ENCODE measurements at regions not wholly inside any gene's neighbourhood (a gene's known extent, or its start where the extent isn't known, plus 50 kb on each side); places are given as distances from the start of the nearest gene placed in this dataset.

- TF ChIP-seq POLR2A (IDR thresholded peaks at IDR 0.05) (no peak), CTCF (IDR thresholded peaks at IDR 0.05) (no peak)
- intact Hi-C loops (cut with DNase I), result no loop called here
- ATAC-seq (peak in 1 of 4 donors; percentile 83), DNase-seq (no peak)
- no peak overlapping the region for H3K27ac ChIP-seq
- H3K4me1 ChIP-seq, result no peaks in the 10 kb centered on the region
- no peaks in the 10 kb centered on the region for H3K9me3 ChIP-seq
- WGBS (ENCODE audit: insufficient coverage, low coverage, low lambda C conversion rate, missing lambda C conversion rate), result 55% methylated on average over 4 of the region's 4 CpGs
- H3K4me3 ChIP-seq, result no peak overlapping the region
- H3K36me3 ChIP-seq, result no peaks in the 10 kb centered on the region
- no peaks in the 10 kb centered on the region for H3K27me3 ChIP-seq
These were observed 494.9 kb downstream of the NYAP2 start for GRCh38 chr2:225894236-225894980.

GRCh38 chr2:225893151-225893550 is 493.6 kb downstream of the NYAP2 start:
- Histone ChIP-seq H3K27ac (no peak overlapping the region), H3K27me3 (no peaks in the 10 kb centered on the region), H3K9me3 (no peaks in the 10 kb centered on the region), H3K4me3 (no peak overlapping the region), H3K36me3 (no peaks in the 10 kb centered on the region), H3K4me1 (no peaks in the 10 kb centered on the region)
- TF ChIP-seq POLR2A (IDR thresholded peaks at IDR 0.05), result no peak
- TF ChIP-seq CTCF (IDR thresholded peaks at IDR 0.05), result peak in 1 of 4 donors; percentile 12
- peak; percentile 95 to 98 (median 97) for ATAC-seq
- intact Hi-C loops (cut with DNase I), result no loop called here
- peak; percentile 50 to 66 (median 51) for DNase-seq

GRCh38 chr2:225891771-225892170 is 492.3 kb downstream of the NYAP2 start:
- no peaks in the 10 kb centered on the region for H3K27me3 ChIP-seq
- no peaks in the 10 kb centered on the region for H3K4me1 ChIP-seq
- ATAC-seq, result no peak

GRCh38 chr2:225891013-225891412 is 491.5 kb downstream of the NYAP2 start:
- 80% methylated on average over 2 of the region's 2 CpGs for WGBS (ENCODE audit: insufficient coverage, low coverage, low lambda C conversion rate, missing lambda C conversion rate)
- H3K4me3 ChIP-seq, result no peak overlapping the region
- intact Hi-C loops (cut with DNase I), result no loop called here

More at GRCh38 chr2:225891771-225892170, 492.3 kb downstream of the NYAP2 start:
- TF ChIP-seq CTCF (IDR thresholded peaks at IDR 0.05), result no peak
- TF ChIP-seq POLR2A (IDR thresholded peaks at IDR 0.05), result no peak
- DNase-seq, result no peak
- WGBS (ENCODE audit: insufficient coverage, low coverage, low lambda C conversion rate, missing lambda C conversion rate), result 82% methylated on average over 1 of the region's 1 CpG
- no peaks in the 10 kb centered on the region for H3K9me3 ChIP-seq
- no peak overlapping the region for H3K27ac ChIP-seq
- intact Hi-C loops (cut with DNase I), result no loop called here
- H3K36me3 ChIP-seq, result no peaks in the 10 kb centered on the region
- H3K4me3 ChIP-seq, result no peak overlapping the region

More at GRCh38 chr2:225891013-225891412, 491.5 kb downstream of the NYAP2 start:
- Histone ChIP-seq H3K4me1 (no peaks in the 10 kb centered on the region), H3K9me3 (no peaks in the 10 kb centered on the region), H3K27me3 (no peaks in the 10 kb centered on the region), H3K27ac (no peak overlapping the region), H3K36me3 (no peaks in the 10 kb centered on the region)
- ATAC-seq, result no peak
- no peak for DNase-seq
- TF ChIP-seq POLR2A (IDR thresholded peaks at IDR 0.05) (no peak), CTCF (IDR thresholded peaks at IDR 0.05) (no peak)
